Parathyroid adenoma (tissue), 2 donors: ENCODE measurements at regions not wholly inside any gene's neighbourhood (a gene's known extent, or its start where the extent isn't known, plus 50 kb on each side); places are given as distances from the start of the nearest gene placed in this dataset.

Experiments
- H2AFZ ChIP-seq: fragments of 300-600 bp; sonication (generic); one replicate; pipeline ENCODE4 v1.7.0; 2017; ENCODE audit warnings: antibody characterized with exemption, mild to moderate bottlenecking
- H3K27ac ChIP-seq: fragments of 300-600 bp; sonication (generic); one replicate; pipeline ENCODE4 v1.7.0; 2017
- H3K27me3 ChIP-seq: fragments of 300-600 bp; sonication (generic); one replicate; pipeline ENCODE4 v1.7.0; 2017; ENCODE audit warnings: low read length; ENCODE audit not compliant: control insufficient read depth, insufficient read depth
- H3K36me3 ChIP-seq: fragments of 300-600 bp; sonication (generic); one replicate; pipeline ENCODE4 v1.7.0; 2017; ENCODE audit warnings: low read length; ENCODE audit not compliant: control insufficient read depth, insufficient read depth
- H3K4me1 ChIP-seq: fragments of 300-600 bp; sonication (generic); one replicate; pipeline ENCODE4 v1.7.0; 2017; ENCODE audit warnings: control low read depth
- H3K4me2 ChIP-seq: fragments of 300-600 bp; sonication (generic); one replicate; pipeline ENCODE4 v1.7.0; 2017; ENCODE audit warnings: low read length
- H3K4me3 ChIP-seq: fragments of 300-600 bp; sonication (generic); one replicate; pipeline ENCODE4 v1.7.0; 2017; ENCODE audit warnings: low read depth, low read length
- H3K79me2 ChIP-seq: fragments of 300-600 bp; sonication (generic); one replicate; pipeline ENCODE4 v1.7.0; 2017; ENCODE audit warnings: control low read depth
- H3K9ac ChIP-seq: fragments of 300-600 bp; sonication (generic); one replicate; pipeline ENCODE4 v1.7.0; 2017; ENCODE audit warnings: mild to moderate bottlenecking
- H3K9me3 ChIP-seq: fragments of 300-600 bp; sonication (generic); one replicate; pipeline ENCODE4 v1.7.0; 2017; ENCODE audit warnings: low read length; ENCODE audit not compliant: control insufficient read depth
- TF ChIP-seq, protein P1 (sequence below): fragments of 300-600 bp; sonication (generic); IDR thresholded peaks from one replicate; pipeline ENCODE4 v1.7.0; 2017; ENCODE audit warnings: antibody characterized with exemption, mild to moderate bottlenecking
- donor health status: primary hyperparathyroidism.

DNA sequence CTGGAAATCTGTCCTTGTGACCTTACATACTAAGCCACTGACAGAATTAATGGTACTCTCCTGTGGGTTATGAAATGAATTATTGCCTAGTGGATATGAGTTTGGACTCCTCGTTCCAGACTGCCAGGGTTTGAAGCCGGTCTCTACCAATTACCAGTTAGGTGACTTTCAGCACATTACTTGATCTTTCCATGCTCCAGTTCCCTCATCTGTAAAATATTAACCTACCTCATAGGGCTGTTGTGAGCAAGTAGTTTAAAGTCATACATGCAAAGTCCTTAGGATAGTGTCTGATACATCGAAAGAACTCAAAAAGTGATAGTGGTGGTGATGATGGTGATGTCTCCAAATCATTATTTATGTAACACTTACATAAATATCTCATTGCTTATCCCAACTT, 373.5 kb upstream of the ARX start:
- Histone ChIP-seq H3K27me3 (no peaks in the 10 kb centered on the region), H3K4me1 (no peaks in the 10 kb centered on the region), H3K79me2 (no peaks in the 10 kb centered on the region), H3K4me2 (no peak overlapping the region), H3K4me3 (no peak overlapping the region), H3K36me3 (no peaks in the 10 kb centered on the region), H3K27ac (no peak overlapping the region), H3K9ac (no peak overlapping the region), H2AFZ (no peak overlapping the region), H3K9me3 (no peaks in the 10 kb centered on the region)
- TF ChIP-seq, protein P1, sequence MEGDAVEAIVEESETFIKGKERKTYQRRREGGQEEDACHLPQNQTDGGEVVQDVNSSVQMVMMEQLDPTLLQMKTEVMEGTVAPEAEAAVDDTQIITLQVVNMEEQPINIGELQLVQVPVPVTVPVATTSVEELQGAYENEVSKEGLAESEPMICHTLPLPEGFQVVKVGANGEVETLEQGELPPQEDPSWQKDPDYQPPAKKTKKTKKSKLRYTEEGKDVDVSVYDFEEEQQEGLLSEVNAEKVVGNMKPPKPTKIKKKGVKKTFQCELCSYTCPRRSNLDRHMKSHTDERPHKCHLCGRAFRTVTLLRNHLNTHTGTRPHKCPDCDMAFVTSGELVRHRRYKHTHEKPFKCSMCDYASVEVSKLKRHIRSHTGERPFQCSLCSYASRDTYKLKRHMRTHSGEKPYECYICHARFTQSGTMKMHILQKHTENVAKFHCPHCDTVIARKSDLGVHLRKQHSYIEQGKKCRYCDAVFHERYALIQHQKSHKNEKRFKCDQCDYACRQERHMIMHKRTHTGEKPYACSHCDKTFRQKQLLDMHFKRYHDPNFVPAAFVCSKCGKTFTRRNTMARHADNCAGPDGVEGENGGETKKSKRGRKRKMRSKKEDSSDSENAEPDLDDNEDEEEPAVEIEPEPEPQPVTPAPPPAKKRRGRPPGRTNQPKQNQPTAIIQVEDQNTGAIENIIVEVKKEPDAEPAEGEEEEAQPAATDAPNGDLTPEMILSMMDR: no peak

DNA sequence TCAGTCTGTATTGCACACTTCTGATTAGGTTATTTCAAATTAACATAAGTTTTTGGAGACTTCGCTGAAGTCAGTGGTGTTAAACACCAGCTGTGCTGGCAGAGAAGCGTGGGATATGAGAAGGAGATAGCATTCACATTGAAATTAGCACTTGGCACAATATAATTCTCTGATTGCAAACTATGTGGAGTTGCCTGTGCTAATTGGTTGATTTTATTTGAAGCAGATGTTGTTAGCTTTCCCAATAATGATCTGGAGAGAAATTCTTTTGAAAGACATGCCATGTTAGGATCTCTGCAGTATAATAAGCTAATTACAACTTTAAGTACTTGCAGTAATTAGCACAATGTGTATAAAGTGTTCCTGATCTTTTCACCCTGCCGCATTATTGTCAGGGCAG, 367.4 kb upstream of the ARX start:
- no peaks in the 10 kb centered on the region for H3K36me3 ChIP-seq
- no peak overlapping the region for H3K9ac ChIP-seq
- no peaks in the 10 kb centered on the region for H3K79me2 ChIP-seq
- no peak overlapping the region for H3K4me2 ChIP-seq
- no peaks in the 10 kb centered on the region for H3K9me3 ChIP-seq
- no peak overlapping the region for H2AFZ ChIP-seq
- TF ChIP-seq, protein P1: no peak
- H3K4me1 ChIP-seq: no peaks in the 10 kb centered on the region
- H3K27ac ChIP-seq: no peak overlapping the region
- no peak overlapping the region for H3K4me3 ChIP-seq
- H3K27me3 ChIP-seq: no peaks in the 10 kb centered on the region

DNA sequence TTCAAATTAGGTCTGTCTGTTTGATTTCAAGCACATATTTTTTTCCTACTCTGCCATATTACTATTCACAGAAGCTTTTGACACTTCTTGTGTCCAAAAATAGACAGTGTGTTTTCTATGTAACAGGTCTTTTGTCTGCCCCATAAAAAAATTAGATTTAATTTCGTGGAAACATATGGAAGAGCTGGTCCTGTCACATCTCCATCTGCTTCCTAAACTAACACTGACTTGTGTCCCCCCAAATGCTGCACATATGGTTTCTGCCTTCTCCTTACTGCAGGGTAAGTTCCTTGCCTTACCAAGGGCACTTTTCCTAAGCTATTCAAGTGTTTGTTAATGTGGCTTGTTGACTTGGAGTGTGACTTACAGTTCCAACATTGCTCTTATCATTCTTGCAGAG, 340.7 kb upstream of the ARX start:
- H3K4me1 ChIP-seq: no peaks in the 10 kb centered on the region
- H3K79me2 ChIP-seq: no peaks in the 10 kb centered on the region
- no peak overlapping the region for H2AFZ ChIP-seq
- no peaks in the 10 kb centered on the region for H3K27me3 ChIP-seq
- H3K4me2 ChIP-seq: no peak overlapping the region
- no peak overlapping the region for H3K4me3 ChIP-seq
- H3K36me3 ChIP-seq: no peaks in the 10 kb centered on the region
- H3K9ac ChIP-seq: no peak overlapping the region
- H3K9me3 ChIP-seq: no peaks in the 10 kb centered on the region
- TF ChIP-seq, protein P1: no peak
- no peak overlapping the region for H3K27ac ChIP-seq

DNA sequence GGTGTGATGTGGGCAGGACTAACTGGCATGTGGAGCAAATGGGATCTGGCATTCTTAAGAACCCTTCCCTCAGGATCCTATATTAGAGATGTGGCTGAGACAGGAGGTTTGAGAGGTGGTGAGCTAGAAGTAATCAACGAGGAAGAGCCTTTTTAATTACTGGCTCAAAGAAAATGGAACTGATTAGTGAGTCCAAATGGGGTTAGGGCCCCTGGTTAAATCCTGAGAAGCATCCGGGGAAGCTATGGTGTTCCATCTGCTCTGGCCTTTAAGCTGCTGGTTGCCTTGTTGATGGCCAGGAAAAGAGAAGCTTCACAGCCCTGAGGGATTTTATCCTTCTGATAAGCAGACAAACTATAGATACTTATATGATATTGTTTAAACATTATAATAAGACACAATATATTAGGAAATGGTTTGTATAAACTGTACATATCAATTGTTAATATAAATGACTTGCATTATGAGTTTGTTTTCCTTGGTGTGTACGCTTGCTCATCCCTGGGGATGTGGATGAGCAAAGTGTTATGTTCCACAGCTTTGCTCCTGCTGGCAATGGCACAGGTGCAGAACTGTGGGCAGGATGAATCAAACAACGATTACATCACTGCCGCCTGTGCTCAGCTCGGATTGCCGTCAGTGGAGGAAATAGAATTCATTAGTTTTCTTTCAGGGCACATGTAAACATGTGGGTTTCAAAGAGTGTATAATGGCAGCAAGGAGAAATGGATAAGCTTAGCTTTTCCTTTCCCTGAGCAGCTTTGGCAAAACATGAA, 328.6 kb upstream of the ARX start:
- TF ChIP-seq, protein P1: no peak
- Histone ChIP-seq H3K27me3 (no peaks in the 10 kb centered on the region), H3K79me2 (no peaks in the 10 kb centered on the region), H3K36me3 (no peaks in the 10 kb centered on the region), H3K4me3 (no peak overlapping the region), H3K4me2 (no peak overlapping the region), H2AFZ (peak overlapping the region; percentile 22), H3K4me1 (no peaks in the 10 kb centered on the region), H3K9me3 (no peaks in the 10 kb centered on the region), H3K27ac (no peak overlapping the region), H3K9ac (no peak overlapping the region)

DNA sequence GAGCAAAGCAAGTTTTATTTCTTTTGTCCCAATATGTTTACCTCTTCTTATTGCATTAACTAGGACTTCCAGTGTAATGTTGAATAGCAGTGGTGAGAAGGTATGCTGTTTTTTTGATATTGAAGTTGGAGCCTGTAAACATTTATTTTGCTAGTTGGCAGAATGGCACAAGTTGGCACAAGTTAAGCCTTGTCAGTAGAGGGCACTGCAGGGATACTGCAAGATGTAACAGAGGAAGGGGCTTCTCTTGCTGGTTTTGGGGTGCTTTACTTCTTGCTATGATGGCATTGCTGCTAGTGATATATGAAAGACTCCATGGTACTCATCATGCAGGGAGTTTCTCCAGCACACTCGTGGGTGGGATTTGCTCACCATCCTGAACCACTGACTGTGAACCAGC, 327.3 kb upstream of the ARX start:
- Histone ChIP-seq H3K27me3 (no peaks in the 10 kb centered on the region), H3K79me2 (no peaks in the 10 kb centered on the region), H3K4me1 (no peaks in the 10 kb centered on the region), H3K27ac (no peak overlapping the region), H3K9me3 (no peaks in the 10 kb centered on the region), H3K36me3 (no peaks in the 10 kb centered on the region), H2AFZ (no peak overlapping the region), H3K9ac (no peak overlapping the region), H3K4me2 (no peak overlapping the region), H3K4me3 (no peak overlapping the region)
- TF ChIP-seq, protein P1: no peak
